ENCODE measurements at regions not wholly inside any gene's neighbourhood (a gene's known extent, or its start where the extent isn't known, plus 50 kb on each side); places are given as distances from the start of the nearest gene placed in this dataset.

DNA sequence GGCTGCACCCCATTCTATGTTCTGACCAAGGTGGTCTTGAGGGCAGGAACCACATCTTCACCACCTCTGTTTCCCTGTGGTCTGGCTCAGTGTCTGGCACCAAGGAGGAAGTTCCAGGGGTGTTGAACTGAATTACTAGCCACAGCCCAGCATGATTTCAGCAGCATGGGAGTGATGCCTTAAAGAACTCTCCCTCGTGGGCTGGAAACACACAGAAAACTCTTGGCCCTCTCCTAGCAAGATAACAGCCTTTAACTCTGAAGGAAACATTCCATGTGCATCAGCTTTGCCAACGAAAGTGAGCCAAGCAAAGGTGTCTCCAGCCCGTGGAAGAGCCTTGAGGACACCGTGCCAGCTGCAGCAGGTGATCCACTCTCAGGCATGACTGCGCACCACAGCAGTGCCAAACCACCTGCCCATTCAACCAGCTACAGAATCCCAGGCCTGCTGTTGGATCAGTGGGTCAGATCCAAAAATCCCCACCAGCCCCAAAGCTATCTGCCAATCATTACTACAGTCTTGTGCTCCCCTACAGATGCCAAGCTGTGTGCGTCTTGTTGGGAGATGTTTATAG is 124.8 kb downstream of the TTC32 start:
- DNase-seq: no peak

DNA sequence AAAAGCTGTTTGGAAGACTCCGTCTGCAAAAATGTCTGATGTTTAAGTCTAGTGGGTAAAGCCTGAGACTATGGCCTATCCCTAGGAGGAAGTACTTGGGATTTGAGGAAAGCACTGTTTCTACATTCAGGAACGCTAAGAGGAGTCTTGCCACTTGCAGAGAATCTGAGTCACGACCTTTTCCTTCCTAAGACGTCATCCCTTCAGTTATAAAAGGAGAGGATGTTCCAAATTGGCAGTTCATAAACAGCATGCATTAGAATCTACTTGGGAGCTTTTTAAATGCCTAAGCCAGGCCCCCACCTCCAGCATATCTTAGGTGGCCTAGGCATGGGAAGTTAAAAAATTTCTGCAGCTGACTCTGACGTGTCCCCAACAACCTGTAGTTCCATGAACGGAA is 125.9 kb downstream of the TTC32 start:
- DNase-seq: no peak

DNA sequence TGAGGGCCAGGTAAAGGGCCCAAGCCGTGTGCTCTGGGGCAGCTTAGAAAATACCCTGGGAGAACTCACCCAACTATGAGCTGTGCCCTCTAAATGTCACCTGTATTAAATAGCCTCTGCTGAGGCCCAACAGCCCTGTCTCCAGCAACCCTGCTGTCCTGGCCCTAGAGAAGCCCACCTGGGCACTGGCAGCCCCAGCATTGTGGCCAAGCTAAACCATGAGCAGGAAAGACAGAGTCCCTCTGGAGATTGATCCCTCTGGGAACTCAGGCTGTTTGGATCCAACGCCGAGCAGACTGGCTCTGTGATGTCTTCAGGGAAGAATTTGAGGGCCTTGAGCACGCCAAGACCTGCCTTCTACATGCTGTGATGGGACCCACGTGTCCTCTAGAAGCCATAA is 126.5 kb downstream of the TTC32 start:
- DNase-seq: no peak

DNA sequence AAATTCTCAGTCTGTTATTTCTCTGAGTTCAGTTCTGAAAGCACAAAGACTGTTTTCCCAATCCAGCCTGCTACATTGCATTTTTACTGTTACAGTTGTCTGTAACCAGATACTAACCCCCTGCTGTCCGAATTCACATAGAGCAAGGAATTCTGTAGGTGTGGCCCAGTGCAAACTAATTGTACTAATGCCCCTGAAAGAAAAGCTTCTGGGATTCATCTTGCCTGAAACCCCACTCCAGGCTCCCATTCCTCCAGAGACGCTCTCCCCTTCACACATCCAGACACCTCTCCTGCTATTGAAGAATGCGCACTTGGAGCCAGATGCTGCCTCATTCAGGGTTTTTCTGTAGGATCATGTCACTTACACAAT is 127.0 kb downstream of the TTC32 start:
- no peak for DNase-seq

DNA sequence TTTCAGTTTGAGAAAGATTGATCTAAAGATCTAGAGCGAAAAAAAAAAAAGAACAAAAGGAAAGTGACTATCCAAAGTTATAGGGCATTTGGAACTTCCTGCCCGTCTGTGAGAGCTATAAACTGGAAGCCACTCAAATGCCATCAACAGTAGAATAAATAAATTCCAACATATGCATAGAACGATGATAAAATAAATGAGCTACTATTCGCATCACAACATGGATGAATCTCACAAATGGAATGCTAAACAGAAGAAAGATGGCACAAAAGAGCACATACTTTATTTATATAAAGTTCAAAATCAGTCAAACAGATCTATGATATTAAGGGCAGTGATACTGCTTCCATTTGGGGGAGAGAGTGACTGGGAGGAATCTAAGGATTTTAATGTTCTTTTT is 128.8 kb downstream of the TTC32 start:
- no peak for DNase-seq

DNA sequence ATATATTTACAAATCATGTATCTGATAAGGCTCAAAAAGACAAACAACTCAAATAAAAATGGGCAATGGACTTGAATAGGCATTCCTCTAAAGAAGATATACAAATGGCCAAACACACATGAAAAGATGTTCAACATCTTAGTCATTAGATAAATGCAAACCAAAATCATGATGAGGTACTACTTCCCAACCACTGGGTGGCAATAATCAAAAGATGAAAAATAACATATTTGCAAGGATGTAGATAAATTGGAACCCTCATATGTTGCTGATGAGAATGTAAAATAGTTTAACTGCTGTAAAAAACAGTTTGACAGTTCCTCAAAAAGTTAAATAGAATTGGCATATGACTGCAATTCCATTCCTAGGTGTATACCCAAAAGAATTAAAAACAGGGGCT is 132.3 kb downstream of the TTC32 start:
- no peak for DNase-seq

DNA sequence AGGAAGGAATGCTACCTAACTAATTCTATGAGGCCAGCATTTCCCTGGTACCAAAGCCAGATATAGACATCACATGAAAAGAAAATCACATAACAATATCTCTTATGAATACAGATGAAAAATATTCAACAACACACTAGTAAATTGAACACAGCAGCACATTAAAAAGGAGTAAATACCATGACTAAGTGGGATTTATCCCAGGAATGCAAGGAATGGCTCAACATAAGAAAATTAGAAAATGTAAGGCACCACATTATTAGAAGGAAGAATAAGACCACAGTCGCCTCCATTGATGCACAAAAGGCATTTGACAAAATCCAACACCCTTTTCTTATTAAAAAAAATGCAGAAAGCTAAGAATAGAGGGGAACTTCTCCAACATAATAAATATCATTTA is 133.9 kb downstream of the TTC32 start:
- no peak for DNase-seq

DNA sequence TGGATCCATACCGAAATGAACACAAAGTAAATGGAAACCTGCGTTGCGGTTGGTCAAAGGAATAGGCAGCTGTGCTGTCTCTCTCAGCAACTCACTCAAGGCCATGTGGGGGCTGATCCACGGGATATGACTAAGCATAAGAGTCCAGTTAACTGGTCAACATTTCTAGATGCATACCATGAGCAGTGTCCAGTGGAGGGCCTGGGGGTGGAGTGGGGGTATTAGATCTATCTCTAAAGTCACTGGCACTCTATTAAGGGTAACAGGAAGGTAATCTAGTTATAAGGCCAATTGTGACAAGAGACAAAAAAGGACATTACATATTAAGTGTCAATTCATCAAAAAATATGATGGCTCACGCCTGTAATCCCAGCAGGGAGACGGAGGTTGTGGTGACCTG is 136.8 kb downstream of the TTC32 start:
- DNase-seq: no peak

DNA sequence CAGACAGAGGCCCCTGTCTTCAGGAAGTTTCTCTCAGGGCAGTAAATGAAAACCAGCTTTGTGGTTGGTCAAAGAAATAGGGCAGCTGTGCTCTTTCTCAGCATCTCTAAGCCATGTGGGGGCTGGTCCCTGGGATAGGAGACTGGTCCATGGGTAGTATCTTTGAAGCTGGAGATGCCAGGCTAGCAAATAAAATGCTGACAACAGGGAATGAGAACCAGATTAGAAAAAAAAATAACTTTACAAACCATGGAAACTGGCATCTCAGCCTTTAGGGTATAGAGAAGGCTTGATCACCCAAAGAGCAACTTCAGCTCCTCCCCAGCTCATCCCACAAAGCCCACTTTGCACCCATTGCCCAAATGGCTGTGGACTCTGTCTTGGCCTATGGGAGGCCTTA is 138.1 kb downstream of the TTC32 start:
- no peak for DNase-seq

DNA sequence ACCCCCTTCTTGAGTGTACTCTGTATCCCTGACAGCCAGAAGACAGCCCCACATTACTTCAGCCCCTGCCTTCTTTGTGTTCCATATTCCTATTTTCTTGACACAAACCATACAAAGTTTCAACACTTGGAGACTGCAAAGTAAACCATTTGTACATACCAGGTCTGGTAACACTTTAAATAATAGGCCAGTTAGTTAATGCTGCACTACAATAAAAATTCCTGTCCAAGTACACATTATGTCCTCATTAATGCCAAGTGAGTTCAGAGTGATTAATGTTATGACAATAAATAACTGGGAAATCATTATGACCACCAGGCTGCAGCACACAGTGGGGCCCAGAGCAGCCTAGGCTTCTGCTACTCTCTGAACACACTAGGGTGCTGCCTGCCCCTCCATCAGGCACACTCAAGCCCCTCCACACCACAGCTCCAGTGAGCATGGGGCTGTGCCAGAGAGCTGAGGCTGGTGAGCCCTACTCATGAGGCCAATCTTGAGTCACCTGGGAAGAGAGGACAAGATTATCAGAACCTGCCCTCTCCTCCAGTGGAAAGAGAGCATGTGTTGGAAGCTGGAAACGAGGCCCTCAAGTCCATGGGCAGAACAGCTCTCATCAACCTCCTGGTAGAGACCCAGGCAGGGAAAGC is 138.7 kb downstream of the TTC32 start:
- no peak for DNase-seq

DNA sequence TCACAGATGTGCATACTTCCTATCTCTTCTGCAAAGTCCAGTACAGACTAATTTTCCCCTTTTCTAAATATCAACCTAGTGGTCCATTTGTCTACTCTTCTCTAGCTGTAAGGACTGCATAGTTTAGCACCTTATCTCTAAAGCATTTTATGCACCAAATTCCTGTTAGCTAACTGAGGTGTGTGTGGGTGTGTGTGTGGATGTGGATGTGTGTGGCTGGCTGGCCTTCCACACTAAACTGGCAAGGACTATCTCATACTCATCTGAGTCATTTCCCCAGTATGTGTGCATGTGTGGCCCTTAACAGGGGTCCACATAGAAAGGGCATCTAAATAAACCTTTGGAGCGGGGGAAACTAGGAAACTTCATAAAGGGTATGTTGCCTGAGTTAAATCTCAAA is 139.6 kb downstream of the TTC32 start:
- no peak for DNase-seq

DNA sequence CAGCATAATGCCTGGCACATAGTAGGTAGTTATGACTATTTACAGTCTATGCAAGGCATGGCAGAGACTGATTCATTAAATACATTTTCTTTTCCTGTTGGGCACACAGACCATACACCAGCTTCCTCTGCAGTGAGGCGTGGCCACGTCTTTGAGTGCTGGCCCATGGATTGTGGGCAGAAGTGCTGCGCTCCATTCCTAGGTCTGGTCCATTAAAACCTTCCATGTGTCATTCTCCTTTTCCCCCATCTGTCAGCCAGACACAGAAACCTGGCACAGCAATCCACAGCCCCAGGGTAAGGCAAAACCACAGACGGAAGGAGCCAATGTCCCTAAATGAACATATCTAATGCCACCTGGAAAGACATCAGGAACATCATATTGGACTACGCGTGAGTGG is 141.9 kb downstream of the TTC32 start:
- no peak for DNase-seq

DNA sequence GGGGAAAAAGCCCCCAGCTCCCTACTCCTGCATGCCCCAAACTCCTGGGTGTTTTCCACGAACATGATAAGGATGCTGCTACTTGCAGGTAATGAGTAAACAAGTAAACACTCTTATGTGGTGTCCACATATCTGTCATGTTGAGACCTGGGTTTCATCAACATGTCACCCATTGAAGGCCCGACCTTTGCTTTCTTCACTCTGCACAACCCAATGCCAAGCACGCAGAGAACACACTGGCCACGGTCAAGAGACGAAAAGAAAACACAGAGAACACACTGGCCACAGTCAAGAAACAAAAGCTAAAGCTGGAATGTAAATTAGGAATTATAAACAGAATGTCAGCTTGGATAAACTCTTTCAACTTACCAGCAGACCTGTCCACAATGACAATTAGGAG is 143.1 kb downstream of the TTC32 start:
- no peak for DNase-seq

DNA sequence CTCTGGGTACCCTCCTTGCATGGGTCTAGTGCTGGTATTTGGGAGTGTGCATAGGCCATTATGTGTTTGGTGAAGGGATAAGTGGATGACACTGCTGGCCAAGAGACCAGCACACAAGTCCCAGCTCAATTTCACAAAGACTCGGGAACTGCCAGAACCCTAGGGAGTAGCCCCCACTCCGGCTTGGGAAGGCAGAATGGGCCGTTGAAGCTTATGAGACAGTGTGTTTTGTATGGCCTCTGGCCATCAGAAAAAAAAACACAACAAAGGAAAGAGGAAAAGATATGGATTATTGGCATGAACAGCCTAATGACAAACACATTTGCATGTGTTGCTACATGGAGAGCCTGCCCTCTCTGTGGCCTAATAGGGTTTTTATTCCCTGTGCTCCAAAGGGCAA is 144.2 kb downstream of the TTC32 start:
- no peak for DNase-seq

DNA sequence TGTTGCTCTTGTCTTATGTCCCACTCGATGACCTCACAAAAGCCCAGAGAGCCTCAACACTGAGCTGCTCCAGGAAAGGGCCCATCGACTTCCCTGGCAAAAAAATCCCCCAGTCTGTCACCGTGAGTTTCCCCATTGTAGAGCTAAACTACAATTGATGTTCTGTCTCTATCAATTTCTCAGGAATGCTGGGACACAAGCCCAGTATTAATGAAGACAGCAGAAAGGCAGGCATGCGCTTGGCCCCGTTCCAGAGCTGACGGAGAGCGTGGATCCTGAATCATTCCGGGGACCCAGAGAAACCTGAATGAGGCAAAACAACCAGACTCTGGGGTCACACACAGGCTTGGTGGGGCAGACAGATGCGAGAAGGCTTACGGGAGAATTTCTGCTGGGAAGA is 146.9 kb downstream of the TTC32 start:
- no peak for DNase-seq

DNA sequence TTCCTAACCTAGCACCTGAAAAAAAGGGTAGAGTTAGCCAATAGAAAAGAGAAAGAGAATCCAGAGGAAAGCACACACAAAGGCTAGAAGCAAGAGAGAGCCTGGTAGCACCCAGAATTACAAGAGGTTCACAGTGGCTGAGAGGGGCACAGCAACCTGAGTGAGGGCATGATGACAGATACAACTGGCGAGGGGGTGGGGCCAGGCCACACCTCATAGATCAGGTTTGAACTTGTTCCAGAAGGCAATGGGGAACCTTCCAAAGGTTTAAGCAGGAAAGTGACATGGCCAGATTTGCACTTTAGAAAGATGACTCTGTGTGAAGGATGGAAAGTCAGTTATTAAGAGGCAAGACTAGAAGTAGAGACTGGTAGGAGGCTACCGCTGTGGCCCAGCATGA is 148.0 kb downstream of the TTC32 start:
- DNase-seq: no peak

DNA sequence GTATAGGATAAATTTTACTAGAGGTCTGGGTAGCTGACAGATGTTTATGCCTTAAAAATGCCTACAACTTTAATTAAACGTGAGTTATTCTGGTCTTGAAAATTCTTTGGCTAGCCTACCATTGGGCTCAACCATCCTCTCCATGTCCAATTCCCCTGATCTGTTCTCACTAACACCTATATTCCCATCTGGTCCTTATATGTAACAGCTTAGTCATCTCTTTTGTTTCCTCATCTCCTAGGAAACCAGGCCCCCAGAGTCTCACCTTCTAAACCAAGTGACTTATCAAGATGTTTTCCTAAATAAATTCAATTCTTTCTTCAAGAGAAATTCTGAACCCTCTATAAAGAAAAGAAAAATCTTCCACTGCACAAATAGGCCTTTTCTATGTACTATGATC is 148.5 kb downstream of the TTC32 start:
- no peak for DNase-seq

DNA sequence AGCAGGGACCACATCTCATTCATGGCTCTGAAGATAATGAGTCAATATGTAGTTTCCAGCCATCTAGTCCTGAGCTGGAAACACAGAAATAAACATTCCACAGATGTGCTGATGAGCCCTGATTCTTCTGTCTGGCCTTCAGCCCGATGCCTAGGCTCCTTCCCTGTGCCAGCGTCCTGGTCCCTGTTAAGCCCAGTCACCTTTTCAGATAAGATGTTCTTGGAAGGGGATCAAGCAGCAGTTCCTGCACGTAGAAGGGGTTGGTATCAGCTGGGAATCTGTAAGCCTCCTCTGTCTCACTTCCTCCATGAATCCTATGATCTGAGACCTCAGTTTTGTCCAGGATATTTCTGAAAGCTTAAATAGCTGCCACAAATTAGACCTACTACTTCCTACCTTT is 149.3 kb downstream of the TTC32 start:
- no peak for DNase-seq

DNA sequence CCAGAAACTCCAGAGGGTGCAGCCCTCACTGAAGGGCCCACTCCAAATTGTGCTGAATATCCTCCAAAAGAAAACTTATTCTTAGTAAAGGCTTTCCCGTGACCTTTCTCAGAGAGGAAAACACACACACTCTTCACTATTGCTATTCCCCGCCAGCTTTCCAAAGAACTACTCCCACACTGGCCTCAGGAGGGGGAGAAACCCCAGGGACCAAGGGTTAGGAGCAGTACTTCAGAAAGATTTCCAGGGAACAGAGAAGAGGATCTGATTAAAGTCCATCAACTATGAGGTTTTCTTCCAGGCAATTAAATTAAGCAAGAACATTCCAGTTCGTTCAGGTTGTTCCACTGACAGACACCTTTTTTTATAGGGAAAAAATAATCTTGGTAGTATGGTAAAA is 150.2 kb downstream of the TTC32 start:
- DNase-seq: no peak

DNA sequence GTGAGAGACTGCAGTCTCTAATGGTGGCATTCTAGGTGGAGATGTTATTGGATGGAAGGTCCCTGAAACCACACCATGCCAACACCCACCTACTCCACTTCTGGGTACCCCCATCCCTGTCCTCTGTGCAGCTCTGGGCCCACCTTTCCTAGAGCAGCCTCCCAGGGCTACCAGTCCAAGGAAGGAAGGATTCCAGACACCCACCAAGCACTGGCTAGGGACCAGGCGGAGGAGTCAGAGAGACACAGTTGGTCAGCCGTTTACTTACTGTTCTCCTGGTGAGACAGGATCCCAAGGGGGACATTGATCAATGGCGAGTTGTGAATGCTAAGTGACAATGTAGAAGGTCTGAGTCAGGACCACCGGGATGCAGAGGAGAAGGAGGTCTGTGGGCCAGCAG is 151.6 kb downstream of the TTC32 start:
- DNase-seq: no peak

DNA sequence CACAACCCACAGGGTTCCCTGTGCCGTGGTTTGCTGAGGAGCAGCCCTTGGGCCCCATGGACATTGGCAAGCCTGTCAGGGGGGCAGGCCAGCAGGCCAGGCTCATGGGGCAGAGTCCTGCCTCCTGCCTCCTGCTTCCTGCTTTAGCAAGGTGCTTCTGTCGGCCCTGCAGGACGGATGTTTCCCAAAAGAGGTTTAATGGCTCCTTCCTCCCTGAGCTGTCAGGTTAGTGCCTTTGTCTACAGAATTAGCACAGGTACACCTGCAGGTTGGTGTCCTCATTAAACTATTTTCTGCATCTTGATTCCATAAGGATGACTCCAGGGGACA is 152.3 kb downstream of the TTC32 start:
- no peak for DNase-seq

DNA sequence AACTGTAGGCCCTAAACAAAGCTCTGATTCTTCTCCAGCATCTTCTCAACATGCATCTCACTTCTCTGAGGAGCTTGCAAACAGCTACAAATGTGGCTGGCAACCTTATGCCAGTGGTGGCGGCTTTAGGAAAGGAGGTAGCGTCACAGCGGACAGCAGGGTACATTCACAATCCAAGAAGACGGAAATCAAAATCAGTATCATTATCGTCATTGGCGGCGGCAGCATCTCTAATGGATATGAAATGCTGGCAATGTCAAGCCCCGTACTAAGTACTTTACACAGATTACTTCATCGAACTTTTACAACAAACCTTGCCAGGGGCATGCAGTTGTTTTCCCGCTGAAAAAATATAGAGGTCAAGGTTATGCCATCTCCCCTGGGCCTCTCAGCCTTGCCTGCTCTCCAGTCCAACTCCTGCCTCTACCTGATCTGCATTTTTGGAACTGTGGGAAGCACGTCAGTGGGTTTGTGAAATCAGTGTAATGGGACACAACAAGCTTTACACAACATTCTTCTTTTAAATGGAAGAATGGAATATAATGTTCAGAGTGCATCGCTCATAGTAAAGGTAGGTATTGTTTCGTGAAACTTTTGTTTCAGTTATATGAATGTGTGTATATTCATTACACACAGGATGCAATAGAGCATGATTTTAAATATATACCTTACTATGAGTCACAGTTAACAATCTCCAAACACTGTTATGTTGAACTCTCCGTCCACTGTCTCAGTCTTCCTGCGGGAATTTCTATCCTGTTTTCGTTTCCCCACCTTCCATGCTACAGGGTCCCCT is 152.9 kb downstream of the TTC32 start:
- no peak for DNase-seq

DNA sequence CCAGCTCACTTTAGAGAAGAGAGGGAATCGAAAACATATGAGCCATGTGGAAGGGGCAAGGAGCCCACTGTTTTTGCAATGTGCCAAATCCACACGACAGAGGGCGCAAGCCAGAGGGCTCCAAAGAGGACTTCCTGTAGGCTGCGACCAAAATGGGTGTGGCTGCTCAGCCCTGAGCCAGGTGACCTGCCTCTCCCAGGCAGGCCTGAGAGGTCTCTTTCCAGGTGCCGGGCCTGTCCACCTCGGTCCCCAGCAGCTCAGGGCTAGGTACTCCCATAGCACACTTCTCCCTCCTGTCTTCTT is 153.8 kb downstream of the TTC32 start:
- no peak for DNase-seq

DNA sequence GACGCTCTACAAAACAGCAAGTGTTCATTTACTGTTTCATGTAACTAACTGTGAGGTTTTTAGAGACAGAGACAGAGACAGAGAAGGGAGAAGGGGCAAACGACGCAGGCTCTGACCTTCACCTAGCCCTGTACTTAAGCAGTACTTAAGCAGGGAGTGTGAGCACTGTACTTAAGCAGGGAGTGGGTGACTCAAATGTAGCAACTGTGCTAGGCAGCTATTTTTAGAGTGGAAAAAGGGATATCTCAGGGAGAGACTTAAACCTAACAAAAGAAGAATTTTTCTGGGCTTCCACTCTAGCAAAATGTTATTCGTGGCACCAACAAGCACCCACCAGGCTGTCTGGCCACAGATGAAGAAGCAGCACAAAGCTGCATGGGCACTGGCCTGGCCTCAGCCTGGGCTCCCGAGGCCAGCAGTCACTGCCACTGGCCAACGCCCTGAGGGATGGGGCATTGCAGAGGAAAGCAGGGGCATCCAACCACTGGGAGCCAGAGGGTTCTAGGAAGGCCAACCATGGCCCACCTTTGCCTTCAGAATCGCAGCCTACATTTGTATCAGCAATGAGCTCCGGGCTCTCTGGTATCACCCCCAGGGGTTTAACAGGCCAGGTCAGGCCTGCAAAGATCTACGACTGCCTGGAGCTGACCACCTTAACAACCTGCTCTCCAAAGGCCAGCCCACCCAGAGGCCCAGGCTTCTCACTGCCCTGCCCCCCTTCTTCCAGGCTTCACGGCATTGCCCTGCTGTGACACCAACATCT is 154.3 kb downstream of the TTC32 start:
- DNase-seq: no peak
